Left renal pelvis (tissue), 4 donors: ENCODE measurements at regions not wholly inside any gene's neighbourhood (a gene's known extent, or its start where the extent isn't known, plus 50 kb on each side); places are given as distances from the start of the nearest gene placed in this dataset.
"Not testable (repeated sequence)": the region's sequence is repeated elsewhere in the genome, so short reads cannot be mapped to it uniquely, and the experiment has no call there.

ENCODE experiments used
- DNase-seq, 4 donors: peaks; one replicate each; pipeline ENCODE4 v3.0.0-alpha.2; 2013; ENCODE audit warnings: low read depth in 4 of 4, low spot score in 3 of 4

- no peak for DNase-seq
Observed at GRCh38 chr14:87030197-87030596, 962.8 kb downstream of the GALC start.

DNA sequence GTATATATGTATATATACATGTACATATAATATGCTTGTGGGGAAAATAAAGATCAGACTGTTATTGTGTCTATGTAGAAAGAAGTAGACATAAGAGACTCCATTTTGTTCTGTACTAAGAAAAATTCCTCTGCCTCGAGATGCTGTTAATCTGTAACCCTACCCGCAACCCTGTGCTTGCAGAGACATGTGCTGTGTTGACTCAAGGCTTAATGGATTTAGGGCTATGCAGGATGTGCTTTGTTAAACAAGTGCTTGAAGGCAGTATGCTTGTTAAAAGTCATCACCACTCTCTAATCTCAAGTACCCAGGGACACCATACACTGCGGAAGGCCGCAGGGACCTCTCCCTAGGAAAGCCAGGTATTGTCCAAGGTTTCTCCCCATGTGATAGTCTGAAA, 972.9 kb downstream of the GALC start:
- not testable (repeated sequence) for DNase-seq

GRCh38 chr14:87018294-87018693, 974.7 kb downstream of the GALC start:
- no peak for DNase-seq

DNA sequence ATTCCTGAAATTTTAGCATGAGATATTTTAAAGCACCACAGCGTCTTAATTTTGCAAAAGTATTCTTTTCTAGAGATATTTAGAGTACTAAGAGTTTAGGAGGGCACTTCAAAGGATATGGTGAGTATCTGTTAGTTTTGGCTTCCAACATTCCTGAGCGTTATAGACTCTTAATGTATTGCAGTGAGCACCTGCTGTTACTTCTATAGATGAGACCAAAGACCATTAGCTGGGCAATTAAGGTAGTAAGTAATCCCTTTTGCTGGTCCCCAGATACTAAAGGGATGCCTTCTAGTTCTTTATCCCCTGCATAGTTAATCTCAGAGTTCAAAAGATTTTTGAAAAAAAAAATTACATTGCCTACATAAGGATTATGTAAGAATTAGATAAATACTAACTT, 975.6 kb downstream of the GALC start:
- DNase-seq: no peak

GRCh38 chr14:87014856-87015255, 978.1 kb downstream of the GALC start:
- no peak for DNase-seq

GRCh38 chr14:87013583-87013982, 979.4 kb downstream of the GALC start:
- DNase-seq: no peak

DNA sequence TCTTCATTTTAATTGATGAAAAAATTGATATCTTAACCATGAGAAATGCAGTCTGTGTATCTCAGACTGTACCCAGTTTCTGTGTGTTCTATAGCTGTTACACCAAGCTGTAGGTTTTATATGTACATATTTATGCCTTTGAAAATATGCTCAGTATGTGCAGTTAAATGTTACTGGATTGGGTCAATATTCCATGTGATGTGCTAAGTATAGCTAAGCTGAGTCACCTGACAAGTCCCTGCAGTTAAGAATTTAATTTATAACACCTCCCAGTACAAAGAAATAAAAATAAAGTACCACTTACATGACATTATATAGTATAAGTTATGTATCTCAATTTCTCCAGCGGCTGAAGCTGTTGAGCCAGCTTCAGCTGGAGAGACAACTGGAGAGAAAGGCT, 984.0 kb downstream of the GALC start:
- no peak for DNase-seq

GRCh38 chr14:87005280-87005679, 987.7 kb downstream of the GALC start:
- DNase-seq: no peak

- DNase-seq: peak in 1 of 4 donors; percentile 22
Observed at GRCh38 chr14:87002776-87003175, 990.2 kb downstream of the GALC start.

- no peak for DNase-seq
Observed at GRCh38 chr14:87001333-87001732, 991.6 kb downstream of the GALC start.

DNA sequence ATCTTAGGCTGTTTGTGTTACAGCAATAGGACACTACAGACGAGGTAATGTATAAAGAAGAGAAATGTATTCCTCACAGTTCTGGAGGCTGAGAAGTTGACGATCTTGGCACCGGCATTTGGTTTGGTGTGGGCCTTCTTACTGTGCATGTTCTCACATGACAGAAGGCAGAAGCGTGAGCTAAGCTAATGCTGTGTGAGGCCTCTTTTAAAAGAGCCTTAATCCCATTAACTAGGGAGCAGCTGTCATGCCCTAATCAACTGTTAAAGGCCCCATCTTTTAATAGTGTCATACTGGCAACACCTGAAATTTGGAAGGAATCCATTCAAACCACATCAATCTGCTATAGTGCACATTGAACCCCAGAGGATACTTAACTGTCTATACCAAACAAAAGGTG, 992.9 kb downstream of the GALC start:
- DNase-seq: no peak

DNA sequence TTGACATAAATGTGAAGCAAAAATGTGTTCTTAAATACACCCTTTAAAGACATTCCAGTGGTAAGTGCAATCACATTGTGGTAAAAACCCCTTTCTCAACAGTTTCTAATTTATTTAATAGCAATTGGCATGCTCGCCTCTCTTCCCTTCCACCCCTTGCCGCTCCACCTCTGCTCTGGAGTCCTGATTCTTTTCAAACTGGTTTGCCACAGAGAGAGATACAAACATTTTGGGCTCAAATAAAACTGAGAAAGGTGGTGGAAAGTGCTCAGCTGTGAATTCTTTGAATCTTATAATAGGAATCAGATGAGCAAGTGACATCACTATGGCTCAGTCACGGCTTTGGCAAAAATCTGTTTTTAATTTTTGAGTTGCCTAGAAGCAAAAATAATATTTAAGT, 993.9 kb downstream of the GALC start:
- DNase-seq: no peak

- no peak for DNase-seq
Observed at GRCh38 chr14:86997271-86997670, 995.7 kb downstream of the GALC start.

GRCh38 chr14:86990396-86990795, 1002.6 kb downstream of the GALC start:
- DNase-seq: no peak

- no peak for DNase-seq
Observed at GRCh38 chr14:86989285-86989684, 1003.7 kb downstream of the GALC start.

DNA sequence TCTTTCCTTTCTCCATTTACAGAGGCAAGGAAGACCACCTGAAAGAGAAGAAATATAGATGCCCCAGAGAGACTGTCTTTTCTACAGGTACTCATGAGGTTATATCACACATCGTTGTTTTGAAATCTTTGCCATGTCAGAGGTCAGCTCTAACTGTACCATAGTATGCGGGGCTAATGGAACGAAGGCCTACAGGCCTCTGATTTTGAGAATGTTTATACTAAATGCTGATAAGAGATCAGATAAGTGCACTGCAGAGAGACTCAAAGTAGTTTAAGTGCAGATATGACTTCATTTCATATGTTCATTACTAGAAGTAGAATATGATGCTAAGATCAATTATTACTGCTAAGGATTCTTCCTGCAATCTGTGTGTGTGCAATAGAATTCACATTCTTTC, 1005.0 kb downstream of the GALC start:
- DNase-seq: no peak

DNA sequence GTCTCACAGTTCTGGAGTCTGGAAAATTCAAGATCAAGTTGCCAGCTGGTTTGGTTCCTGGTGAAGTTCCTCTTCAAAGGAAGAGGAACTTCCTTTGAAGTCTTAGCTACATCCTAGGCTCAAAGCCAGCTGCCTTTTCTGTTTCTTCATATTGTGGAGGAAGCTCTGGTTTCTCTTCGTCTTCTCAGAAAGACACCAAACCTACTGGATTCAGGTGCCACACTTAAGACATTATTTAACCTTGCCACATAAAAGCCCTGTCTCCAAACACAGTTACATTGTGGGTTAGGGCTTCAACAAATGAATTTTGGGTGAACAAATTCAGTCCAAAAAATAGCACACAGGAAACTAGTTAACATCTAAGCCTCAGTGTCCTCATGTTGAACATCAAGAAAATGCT, 1019.8 kb downstream of the GALC start:
- no peak for DNase-seq

DNA sequence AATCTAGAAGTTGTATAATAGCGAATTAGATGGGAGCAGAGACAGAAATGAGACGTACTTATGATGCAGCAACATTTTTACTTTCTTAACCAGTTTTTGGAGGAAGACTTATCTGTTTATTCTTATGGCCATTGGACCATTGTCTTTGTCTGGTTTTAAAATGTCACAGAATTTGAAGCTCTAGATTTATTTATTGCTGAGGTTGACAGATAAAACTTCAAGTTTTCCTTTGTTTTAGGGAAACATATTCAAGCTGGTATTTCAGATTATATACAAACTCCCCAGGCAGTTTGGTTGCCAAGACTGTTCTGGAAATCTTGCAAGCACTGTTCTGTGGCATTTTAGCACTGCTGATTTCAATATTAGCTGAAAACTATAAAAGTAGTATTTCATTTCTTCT, 1021.7 kb downstream of the GALC start:
- DNase-seq: no peak

- DNase-seq: no peak
Observed at GRCh38 chr14:86961106-86961716, 1031.8 kb downstream of the GALC start.

DNA sequence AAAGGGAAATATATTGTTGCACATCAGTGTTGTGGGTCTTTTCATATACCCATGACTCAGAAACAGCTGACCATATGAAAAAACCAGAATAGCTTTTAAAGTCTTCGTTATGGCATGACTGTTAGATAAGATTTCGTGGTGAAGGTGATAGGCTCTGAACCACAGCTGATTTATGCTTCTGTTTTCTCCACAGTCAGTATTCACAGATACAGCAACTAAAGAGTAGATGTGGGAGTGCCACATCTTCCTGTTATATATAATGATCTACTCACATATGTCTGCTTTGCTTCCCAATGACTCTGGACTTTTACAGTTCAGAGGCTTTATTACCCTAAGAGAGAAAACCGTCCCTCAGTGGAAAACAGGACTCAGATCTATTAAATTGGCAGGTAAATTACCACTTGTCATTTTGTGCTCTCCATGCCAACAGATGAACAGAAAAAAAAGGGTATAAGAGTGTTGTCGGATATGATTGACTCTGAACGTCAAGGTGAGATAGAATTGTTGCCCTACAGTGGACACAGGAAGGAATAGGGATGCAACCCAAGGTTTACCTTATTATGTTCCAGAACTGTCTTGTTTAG, 1037.1 kb downstream of the GALC start:
- peak in 1 of 4 donors; percentile 15 for DNase-seq

DNA sequence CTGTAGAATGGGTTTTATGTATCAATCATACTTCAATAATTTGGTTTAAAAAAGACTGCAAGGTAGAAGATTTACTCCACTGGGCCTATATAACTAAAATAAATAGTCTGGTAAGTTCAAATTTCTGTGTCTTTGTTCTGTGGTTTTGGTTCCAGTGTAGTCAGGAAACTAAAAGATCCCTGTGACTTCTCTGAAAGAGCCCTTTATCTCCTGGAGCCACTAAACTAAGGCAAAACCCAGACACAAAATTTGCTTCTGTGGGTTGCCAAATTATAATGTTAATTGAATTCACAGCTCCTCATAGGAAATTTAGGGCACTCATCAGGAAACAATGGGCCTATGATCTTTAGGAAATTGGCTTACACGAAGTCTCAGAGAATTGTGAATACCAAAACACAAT, 1038.4 kb downstream of the GALC start:
- DNase-seq: no peak

DNA sequence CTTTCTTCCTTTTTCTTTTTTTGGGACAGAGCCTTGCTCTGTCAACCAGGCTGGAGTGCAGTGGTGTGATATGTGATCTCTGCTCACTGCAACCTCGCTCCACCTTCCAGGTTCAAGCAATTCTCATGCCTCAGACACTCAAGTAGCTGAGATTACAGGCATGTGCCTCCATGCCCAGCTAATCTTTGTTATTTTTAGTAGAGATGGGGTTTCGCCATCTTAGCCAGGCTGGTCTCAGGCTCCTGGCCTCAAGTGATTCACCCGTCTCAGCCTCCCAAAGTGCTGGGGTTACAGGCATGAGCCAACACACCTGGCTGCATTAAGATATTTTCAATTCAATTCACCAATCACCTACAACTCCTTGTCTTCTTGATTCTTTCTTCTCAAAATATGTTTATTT, 1046.5 kb downstream of the GALC start:
- DNase-seq: no peak

DNA sequence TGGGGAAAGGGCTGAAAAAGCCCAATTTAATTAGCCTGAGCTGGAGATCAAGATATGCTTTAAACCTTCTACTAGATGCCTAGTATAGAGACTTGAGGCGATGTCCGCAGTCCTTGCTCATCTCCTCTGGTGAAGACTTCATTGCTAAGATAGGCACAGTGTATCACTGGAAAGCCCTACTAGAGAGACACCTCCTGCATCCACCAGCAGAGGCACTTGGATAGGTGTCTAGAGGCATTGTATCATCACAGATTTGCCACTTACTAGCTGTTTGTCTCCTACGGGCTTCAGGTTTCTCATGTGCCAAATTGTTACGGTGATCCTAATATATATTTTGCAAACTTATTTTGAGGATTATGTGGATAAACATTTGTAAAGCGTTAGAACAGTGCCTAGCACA, 1048.5 kb downstream of the GALC start:
- no peak for DNase-seq
